HG03025 (cell line): ENCODE measurements at regions not wholly inside any gene's neighbourhood (a gene's known extent, or its start where the extent isn't known, plus 50 kb on each side); places are given as distances from the start of the nearest gene placed in this dataset.
"Not testable (repeated sequence)": the region's sequence is repeated elsewhere in the genome, so short reads cannot be mapped to it uniquely, and the experiment has no call there.

Experiments used
- ATAC-seq: cut with Tn5 transposase; IDR thresholded peaks from one replicate; pipeline ENCODE4 v1.9.1; 2021; ENCODE audit warnings: mild to moderate bottlenecking, moderate library complexity; ENCODE audit not compliant: unreplicated experiment, low FRiP score

DNA sequence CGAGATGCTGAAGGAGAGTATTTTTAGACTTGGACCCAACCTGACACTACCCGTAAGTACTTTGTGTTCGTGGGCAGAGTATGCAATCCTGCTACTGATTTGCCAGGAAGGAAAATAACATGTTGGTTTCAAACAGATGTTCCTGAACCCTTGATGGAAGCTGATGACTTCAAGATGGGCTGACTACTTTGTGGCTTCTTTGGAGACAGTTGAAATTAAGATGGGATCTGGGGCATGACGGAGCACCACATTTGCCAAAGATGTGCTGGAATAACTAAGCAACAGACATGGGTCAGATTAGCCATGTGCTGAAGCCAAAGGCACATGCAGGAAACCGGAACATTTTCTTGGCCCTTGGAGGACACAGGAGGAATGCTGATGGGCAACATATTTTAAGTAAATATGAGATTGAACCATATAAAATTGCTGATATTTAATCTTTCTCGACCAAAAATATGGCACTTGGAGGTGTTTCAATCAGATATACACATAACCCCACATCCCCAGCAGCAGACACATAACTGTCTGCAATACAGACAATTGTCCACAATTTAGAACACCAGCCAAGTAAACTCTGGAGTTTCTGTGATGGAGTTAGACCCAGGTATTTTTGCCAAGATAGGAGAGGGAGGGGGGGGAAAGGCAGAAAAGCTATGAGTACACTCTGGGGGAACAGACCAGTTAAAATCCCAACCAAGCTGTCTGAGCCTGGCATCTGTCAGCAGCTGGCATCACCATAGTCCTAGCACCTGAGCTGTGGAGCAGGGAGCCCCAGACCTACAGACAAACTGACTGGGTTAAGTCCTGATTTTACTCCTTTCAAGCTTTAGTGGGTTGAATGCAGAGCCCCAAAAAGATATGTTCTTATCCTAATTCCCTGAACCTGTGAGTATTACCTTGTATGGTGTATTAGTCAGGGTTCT, 329.4 kb upstream of the CDH5 start:
- no peak for ATAC-seq

DNA sequence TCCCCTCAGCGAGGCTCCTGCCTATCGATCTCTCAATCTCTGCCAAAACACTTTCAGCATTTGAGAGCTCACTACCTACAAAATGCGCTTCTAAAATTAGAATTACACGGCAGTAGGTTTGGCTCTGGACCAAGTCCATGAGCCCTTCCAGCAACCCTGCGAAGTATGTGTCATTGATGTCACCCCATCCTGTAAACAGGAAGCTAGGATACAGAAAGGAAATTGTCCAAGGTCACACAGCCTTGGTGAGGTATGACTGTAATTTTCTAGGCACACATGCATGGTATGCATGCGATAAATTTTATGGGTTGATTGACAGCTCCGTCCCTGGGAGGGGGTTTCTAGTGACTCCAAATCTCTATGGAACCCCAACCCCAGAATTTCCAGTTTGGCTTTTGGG, 330.3 kb upstream of the CDH5 start:
- no peak for ATAC-seq

- no peak for ATAC-seq
These were observed 331.4 kb upstream of the CDH5 start for GRCh38 chr16:66035096-66035495.

DNA sequence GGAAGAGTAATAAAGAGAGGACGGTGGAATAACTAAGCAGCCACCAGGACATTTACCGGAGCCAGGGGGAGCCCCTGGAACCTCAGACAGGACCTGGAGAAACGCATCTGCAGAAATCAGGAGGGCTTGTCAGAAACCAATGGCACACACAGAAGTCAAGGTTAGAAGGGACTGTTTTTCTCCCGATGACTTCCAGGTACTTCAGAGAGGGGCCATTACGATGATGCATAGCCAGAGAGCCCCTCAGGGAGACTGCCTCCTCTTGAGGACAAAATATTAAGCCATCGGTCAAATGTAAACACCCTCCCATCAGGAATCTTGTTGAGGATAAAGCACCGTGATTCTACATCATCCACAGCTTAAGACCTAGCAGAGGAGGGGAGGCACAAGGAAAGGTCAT, 333.6 kb upstream of the CDH5 start:
- no peak for ATAC-seq

GRCh38 chr16:66030036-66030435, 336.5 kb upstream of the CDH5 start:
- ATAC-seq, result no peak

DNA sequence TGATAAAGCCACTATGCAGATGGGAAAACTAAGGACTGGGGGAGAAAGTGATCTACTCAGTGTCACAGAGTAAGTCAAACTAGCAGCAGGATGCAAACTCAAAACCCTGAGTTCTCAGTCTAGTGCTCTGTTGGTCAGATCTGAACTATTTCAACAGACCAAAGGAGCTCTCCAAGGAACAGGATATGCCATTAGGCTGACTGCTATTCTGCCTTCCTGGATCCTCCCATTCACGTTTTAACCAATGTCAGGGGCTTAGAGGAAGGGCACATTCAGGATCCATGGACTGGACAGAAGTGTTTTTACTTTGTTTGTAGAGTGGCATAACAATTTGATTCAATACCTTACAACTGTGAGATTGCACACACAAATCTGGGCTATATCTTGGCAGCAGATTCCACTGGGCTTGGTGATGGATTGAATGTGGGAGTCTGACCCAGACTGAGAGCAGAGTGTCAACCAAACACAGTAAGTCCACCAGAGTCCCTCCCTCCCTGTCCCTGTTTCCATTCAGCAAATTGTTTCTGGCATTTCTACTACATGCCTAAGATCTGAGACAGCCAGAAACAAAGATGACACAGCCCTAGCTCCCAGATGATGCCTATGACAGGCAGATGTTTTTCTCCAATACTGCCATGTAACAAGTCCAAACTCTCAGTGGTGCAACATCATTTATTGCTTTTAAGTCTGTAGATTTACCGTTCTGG, 337.8 kb upstream of the CDH5 start:
- ATAC-seq, result no peak

DNA sequence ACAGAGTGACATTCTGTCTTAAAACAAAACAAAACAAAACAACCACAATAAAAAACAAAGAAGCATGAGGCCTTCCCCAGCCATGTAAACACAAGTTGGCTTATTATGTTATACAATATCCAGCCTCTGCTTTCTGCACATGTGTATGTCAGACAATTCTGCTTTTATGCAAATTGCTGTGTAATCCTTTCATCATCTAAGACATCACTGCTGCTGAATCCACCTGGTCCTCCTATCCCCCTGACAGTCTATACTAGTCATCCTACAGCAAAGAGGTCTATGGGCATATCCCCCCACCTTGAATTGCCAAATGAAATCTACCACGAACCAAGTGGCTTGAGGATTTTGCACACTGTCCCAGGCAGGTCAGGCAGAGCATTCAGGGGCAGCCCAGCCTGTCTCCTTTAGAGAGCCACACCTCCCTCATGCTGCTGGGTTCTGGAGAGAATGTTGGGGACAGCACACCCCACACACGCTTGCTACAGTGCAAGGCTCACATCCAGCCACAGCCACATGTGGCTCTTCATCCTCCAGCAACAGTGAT, 339.6 kb upstream of the CDH5 start:
- no peak for ATAC-seq

DNA sequence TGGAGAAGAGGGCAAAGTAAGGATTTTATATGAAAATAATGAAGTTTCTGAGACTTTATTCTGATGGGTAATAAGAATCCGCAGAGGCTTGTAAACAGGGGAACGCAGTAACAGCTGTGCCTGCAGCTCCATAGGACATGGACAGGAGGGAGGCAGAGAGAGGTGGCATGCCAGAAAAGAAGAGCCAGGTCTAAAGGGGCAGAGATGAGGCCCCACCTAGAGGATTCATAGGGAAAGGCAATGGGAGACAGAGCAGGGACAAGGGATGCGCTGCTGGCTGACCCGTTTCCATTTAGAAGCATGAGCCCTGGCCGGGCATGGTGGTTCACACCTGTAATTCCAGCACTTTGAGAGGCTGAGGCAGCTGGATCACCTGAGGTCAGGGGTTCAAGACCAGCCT, 340.3 kb upstream of the CDH5 start:
- ATAC-seq, result no peak

- no peak for ATAC-seq
These were observed 340.7 kb upstream of the CDH5 start for GRCh38 chr16:66025751-66026150.

GRCh38 chr16:66024567-66024966, 341.9 kb upstream of the CDH5 start:
- not testable (repeated sequence) for ATAC-seq

DNA sequence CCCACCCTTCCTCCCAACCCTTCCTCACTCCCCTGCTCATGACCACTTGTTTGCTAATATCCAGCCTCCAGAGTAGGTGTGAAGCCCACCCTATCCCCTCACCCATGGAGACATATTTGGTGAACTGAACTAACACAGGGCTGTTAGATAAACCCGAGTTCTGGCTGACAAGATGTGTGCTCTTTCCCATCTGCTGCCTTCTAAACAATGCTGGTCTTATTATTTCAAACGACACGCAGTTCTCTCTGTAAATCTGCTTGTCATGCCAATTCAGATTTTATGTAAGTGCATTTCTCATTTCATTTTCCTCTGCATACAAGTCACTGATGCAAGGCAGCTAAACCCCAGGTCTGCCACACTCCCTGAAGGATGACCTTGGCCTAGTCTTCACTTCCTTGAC, 343.0 kb upstream of the CDH5 start:
- no peak for ATAC-seq

DNA sequence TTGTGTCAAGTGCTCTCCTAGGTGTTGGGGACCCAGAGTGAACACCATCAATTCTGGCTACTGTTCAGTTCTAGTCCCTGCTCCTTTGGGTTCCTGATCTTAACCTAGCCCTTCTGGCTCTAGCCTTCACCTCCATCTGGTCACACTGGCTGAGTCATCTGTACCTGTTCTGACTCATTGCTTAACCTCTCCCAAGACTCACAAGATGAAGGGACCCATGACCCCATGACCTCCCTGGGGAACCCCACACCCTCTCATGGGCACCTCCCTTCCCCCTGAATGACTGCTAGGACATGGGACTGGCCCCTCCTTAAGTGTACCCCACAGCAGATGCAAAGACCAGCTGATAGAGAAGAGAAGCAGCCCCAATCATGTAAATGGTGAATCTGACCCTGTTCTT, 345.8 kb upstream of the CDH5 start:
- ATAC-seq, result no peak

- ATAC-seq, result no peak
These were observed 346.4 kb upstream of the CDH5 start for GRCh38 chr16:66020046-66020445.

DNA sequence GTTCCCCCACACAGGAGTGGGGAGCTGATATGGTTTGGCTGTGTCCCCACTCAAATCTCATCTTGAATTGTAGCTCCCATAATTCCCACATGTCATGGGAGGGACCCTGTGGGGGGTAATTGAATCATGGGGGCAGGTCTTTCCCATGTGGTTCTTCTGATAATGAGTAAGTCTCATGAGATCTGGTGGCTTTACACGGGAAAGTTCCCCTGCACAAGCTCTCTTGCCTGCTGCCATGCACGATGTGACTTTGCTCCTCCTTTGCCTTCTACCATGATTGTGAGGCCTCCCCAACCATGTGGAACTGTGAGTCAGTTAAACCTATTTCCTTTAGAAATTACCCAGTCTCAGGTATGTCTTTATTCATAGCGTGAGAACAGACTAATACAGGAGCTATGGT, 347.0 kb upstream of the CDH5 start:
- not testable (repeated sequence) for ATAC-seq

DNA sequence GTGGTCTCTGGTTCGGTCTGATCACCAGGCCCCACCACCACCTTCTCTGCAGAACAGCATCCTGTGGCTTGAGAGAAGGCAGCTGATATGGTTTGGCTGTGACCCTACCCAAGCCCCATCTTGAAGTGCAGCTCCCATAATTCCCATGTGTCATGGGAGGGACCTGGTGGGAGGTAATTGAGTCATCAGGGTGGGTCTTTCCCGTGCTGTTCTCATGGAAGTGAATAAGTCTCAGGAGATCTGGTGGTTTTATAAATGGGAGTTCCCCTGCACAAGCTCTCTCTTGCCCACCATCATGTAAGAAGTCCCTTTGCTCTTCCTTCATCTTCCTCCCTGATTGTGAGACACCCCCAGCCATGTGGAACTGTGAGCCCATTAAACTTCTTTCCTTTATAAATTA, 352.3 kb upstream of the CDH5 start:
- no peak for ATAC-seq

GRCh38 chr16:66013486-66013885, 353.0 kb upstream of the CDH5 start:
- ATAC-seq, result no peak

- ATAC-seq, result no peak
These were observed 358.4 kb upstream of the CDH5 start for GRCh38 chr16:66008136-66008535.

DNA sequence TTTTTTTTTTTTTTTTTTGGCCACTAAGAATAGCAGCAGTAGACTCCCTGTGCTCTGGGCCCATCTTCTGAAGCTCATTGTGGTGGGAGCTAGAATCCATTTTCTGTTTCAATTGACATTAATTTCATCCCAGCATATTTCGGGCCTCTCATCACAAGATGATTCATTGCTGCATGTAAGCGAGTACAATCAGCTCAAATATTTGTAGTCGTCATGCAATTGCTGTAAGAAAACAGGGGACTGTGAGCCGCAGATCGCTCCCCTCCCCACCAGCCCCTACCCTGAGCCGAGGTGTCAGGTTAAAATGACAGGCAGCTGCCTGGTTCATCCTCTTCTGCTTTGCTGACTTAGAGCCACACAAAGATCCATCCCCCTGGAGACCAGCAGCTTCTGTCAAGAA, 358.8 kb upstream of the CDH5 start:
- ATAC-seq, result no peak

GRCh38 chr16:66006485-66006884, 360.0 kb upstream of the CDH5 start:
- no peak for ATAC-seq

- no peak for ATAC-seq
These were observed 361.8 kb upstream of the CDH5 start for GRCh38 chr16:66004699-66005098.

GRCh38 chr16:66003201-66003600, 363.3 kb upstream of the CDH5 start:
- no peak for ATAC-seq

- no peak for ATAC-seq
These were observed 363.9 kb upstream of the CDH5 start for GRCh38 chr16:66002601-66003000.
